Kidney (tissue), 13 donors: ENCODE measurements at regions not wholly inside any gene's neighbourhood (a gene's known extent, or its start where the extent isn't known, plus 50 kb on each side); places are given as distances from the start of the nearest gene placed in this dataset.

Experiments
- DNase-seq, 5 donors: peaks; one replicate each; pipeline ENCODE4 v3.0.0-alpha.2; 2013 to 2020
- FAIRE-seq: peaks from 2 replicates; lab custom pipeline; 2012; peaks lifted over from hg19 to GRCh38; lab: Jason Lieb, UNC
- H3K27ac ChIP-seq, 2 donors: one replicate each; pipeline ENCODE4 v1.7.0; 2013; ENCODE audit warnings: low read depth in 2 of 2, low read length in 2 of 2, inconsistent platforms in 1 of 2
- H3K27me3 ChIP-seq: one replicate; pipeline ENCODE4 v1.7.1; 2013; ENCODE audit warnings: low read length, inconsistent platforms; ENCODE audit not compliant: control insufficient read depth, insufficient read depth
- H3K36me3 ChIP-seq, 3 donors: one replicate each; pipeline versions ENCODE4 v1.7.0 to v1.7.1; 2013; ENCODE audit warnings: low read length in 3 of 3, control low read depth in 1 of 3, inconsistent platforms in 1 of 3; ENCODE audit not compliant: insufficient read depth in 3 of 3, control insufficient read depth in 2 of 3
- H3K4me1 ChIP-seq, 3 donors: one replicate each; pipeline versions ENCODE4 v1.7.0 to v1.7.1; 2013; ENCODE audit warnings: low read length in 3 of 3, inconsistent platforms in 1 of 3, low read depth in 1 of 3; ENCODE audit not compliant: control insufficient read depth in 2 of 3, insufficient read depth in 2 of 3
- H3K4me3 ChIP-seq, 3 donors: one replicate each; pipeline versions ENCODE4 v1.7.0 to v1.8.1; 2013; ENCODE audit warnings: low read length in 3 of 3, control low read depth in 1 of 3, inconsistent platforms in 1 of 3
- H3K9ac ChIP-seq, 3 donors: one replicate each; pipeline versions ENCODE4 v1.7.0 to v1.7.1; 2013; ENCODE audit warnings: low read length in 3 of 3, control low read depth in 1 of 3, inconsistent platforms in 1 of 3
- H3K9me3 ChIP-seq, 3 donors: one replicate each; pipeline versions ENCODE4 v1.7.0 to v1.7.1; 2013; ENCODE audit warnings: low read length in 3 of 3, control low read depth in 1 of 3, inconsistent platforms in 1 of 3; ENCODE audit not compliant: control insufficient read depth in 2 of 3, insufficient read depth in 1 of 3
- CTCF ChIP-seq: IDR thresholded peaks from 3 replicates; pipeline ENCODE4 v1.5.1; 2012; ENCODE audit warnings: mild to moderate bottlenecking, moderate library complexity, borderline replicate concordance; ENCODE audit not compliant: insufficient read depth; ENCODE audit errors: extremely low read depth
- intact Hi-C: fragments of 100-400 bp; cut with DNase I; formaldehyde crosslinking; loops from one replicate; pipeline ENCODE4 v1.11.1; 2022
- donor health status: control.
- donor health status: control.
- donor health status: control.
- donor health status: control.
- donor health status: control.
- donor health status: DM: yes; HTN: yes; CAD: no.
- donor health status: Normal renal cell carcinoma (clear cell type).

DNA sequence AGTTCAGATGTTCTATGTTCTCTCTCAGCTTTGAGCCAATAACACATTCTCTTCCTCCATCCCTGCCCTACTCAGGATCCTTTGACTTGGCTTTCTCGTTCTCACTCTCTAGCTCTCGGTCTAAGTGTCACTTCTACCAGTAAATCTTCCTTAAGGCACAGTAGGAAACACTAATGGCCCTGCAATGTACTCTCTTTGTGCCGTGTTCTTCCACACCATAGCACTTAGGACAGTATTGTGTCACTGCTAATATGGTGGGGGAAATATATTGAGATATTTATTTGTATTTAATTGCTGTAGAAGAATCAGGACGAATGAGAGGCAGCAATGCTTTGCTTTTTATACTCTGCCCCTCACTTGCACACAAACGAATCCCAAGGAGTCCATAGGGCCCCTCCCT lies 493.1 kb downstream of the SHISA9 start:
- H3K4me1 ChIP-seq, result peaks cover 0 to 4% (median 4%) of the 10 kb centered on the region in 3 donors
- TF ChIP-seq CTCF, result no peak
- FAIRE-seq, result no peak
- intact Hi-C loops, result no loop called here
- H3K36me3 ChIP-seq, result no peaks in the 10 kb centered on the region
- no peak overlapping the region for H3K9ac ChIP-seq
- H3K9me3 ChIP-seq, result no peaks in the 10 kb centered on the region
- no peak overlapping the region for H3K27ac ChIP-seq
- DNase-seq, result no peak
- H3K4me3 ChIP-seq, result no peak overlapping the region
- no peaks in the 10 kb centered on the region for H3K27me3 ChIP-seq

DNA sequence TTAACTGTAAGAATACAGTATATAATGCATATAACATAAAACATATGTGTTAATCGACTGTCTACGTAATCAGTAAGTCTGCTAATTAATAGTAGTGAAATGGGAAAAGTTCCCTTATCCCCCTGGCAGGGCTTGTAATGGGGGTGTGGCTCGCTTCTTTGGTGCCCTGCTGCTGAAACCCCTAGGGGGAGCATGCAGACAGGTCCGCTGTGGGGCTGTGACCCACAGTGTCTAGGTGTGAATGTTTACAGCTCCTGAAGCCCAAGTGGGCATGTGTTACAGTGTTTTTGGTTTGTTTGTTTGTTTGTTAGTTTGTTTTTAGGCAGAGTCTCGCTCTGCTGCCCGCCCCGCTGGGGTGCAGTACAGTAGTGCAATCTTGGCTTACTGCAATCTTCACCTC lies 495.7 kb downstream of the SHISA9 start:
- Histone ChIP-seq H3K4me1 (no peaks in the 10 kb centered on the region), H3K27ac (no peak overlapping the region), H3K27me3 (no peaks in the 10 kb centered on the region), H3K9me3 (no peaks in the 10 kb centered on the region), H3K4me3 (no peak overlapping the region), H3K36me3 (no peaks in the 10 kb centered on the region), H3K9ac (no peak overlapping the region)
- intact Hi-C loops, result no loop called here
- DNase-seq, result no peak
- FAIRE-seq, result no peak
- TF ChIP-seq CTCF, result no peak

DNA sequence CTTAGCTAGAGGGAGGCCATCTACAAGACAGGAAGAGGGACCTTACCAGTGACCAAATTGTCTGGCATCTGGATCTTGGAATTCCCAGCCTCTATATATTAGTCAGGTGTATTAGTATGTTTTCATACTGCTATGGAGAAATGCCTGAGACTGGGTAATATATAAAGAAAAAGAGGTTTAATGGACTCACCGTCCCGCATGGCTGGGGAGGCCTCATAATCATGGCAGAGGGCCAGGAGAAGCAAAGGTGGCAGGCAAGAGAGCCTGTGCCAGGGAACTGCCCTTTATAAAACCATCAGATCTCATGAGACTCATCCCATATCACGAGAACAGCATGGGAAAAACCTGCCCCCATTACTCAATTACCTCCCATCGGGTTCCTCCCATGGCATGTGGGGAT lies 500.2 kb downstream of the SHISA9 start:
- Histone ChIP-seq H3K4me1 (no peaks in the 10 kb centered on the region), H3K9ac (no peak overlapping the region), H3K27ac (no peak overlapping the region), H3K36me3 (no peaks in the 10 kb centered on the region), H3K9me3 (no peaks in the 10 kb centered on the region), H3K27me3 (no peaks in the 10 kb centered on the region), H3K4me3 (no peak overlapping the region)
- DNase-seq, result no peak
- intact Hi-C loops, result no loop called here
- no peak for TF ChIP-seq CTCF
- no peak for FAIRE-seq

DNA sequence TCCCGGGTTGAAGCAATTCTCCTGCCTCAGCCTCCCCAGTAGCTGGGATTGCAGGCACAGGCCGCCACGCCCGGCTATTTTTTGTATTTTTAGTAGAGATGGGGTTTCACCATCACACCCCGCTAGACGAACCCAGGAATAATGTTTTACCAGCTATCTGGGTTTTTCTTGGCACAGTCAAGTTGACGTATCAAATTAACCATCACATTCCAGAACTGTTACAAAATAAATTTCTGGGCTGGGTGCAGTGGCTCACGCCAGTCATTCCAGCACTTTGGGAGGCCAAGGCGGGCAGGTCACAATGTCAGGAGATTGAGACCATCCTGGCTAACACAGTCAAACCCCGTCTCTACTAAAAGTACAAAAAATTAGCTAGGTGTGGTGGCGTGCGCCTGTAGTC lies 501.2 kb downstream of the SHISA9 start:
- intact Hi-C loops, result no loop called here
- H3K4me1 ChIP-seq, result no peaks in the 10 kb centered on the region
- no peak overlapping the region for H3K27ac ChIP-seq
- no peak for DNase-seq
- H3K9me3 ChIP-seq, result no peaks in the 10 kb centered on the region
- H3K36me3 ChIP-seq, result no peaks in the 10 kb centered on the region
- H3K9ac ChIP-seq, result no peak overlapping the region
- FAIRE-seq, result no peak
- no peak overlapping the region for H3K4me3 ChIP-seq
- TF ChIP-seq CTCF, result no peak
- no peaks in the 10 kb centered on the region for H3K27me3 ChIP-seq
